Liver (tissue), 3 donors: ENCODE measurements at regions not wholly inside any gene's neighbourhood (a gene's known extent, or its start where the extent isn't known, plus 50 kb on each side); places are given as distances from the start of the nearest gene placed in this dataset.

ENCODE experiments used
- EGR1 ChIP-seq, 2 donors: IDR thresholded peaks; 2 replicates each; pipeline ENCODE4 v1.6.1; 2016 to 2018; ENCODE audit warnings: antibody characterized with exemption in 2 of 2, low read depth in 2 of 2
- GABPA ChIP-seq, 2 donors: IDR thresholded peaks in 1 of 2; conservative IDR thresholded peaks in 1 of 2; 2 replicates each; pipeline ENCODE4 v1.6.1; 2016; ENCODE audit warnings: antibody characterized with exemption in 2 of 2, mild to moderate bottlenecking in 1 of 2, moderate library complexity in 1 of 2
- JUND ChIP-seq, 2 donors: IDR thresholded peaks; 2 replicates each; pipeline ENCODE4 v1.6.1; 2016; ENCODE audit warnings: antibody characterized with exemption in 2 of 2
- TAF1 ChIP-seq: conservative IDR thresholded peaks from 2 replicates; pipeline ENCODE4 v1.6.1; 2016; ENCODE audit warnings: antibody characterized with exemption, mild to moderate bottlenecking
- TF ChIP-seq, protein P1 (sequence below): fragments of 150-350 bp; IDR thresholded peaks from 2 replicates; pipeline ENCODE4 v1.5.1; 2017; ENCODE audit warnings: improper control_type of control experiment, low read depth, low read length; ENCODE audit not compliant: missing input control
- TF ChIP-seq, protein P2 (sequence below): IDR thresholded peaks from 2 replicates; pipeline ENCODE4 v1.6.1; 2016; ENCODE audit warnings: antibody characterized with exemption, mild to moderate bottlenecking
- TF ChIP-seq, protein P3 (sequence below): IDR thresholded peaks from 2 replicates; pipeline ENCODE4 v1.6.1; 2016; ENCODE audit warnings: antibody characterized with exemption
- donor health status: healthy.
- donor health status: healthy.

DNA sequence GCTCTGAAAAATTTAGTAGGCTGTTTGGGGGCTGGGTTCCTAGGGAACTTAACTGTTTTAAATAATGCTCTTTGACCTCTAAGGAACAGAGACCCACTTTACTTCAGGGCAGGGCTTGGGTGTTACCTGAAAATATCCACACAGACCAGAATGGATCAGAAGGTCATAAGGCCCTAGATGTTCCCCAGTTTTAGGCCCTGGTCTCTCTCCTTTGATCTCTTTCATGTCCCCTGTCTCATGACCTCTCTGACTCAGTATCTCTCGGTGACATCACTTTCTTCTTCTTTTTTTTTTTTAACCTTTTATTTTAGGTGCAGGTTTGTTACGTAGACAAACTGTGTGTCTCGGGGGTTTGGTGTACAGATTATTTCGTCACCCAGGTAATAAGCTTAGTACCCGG, 272.1 kb upstream of the SGK1 start:
- TF ChIP-seq, protein P1, sequence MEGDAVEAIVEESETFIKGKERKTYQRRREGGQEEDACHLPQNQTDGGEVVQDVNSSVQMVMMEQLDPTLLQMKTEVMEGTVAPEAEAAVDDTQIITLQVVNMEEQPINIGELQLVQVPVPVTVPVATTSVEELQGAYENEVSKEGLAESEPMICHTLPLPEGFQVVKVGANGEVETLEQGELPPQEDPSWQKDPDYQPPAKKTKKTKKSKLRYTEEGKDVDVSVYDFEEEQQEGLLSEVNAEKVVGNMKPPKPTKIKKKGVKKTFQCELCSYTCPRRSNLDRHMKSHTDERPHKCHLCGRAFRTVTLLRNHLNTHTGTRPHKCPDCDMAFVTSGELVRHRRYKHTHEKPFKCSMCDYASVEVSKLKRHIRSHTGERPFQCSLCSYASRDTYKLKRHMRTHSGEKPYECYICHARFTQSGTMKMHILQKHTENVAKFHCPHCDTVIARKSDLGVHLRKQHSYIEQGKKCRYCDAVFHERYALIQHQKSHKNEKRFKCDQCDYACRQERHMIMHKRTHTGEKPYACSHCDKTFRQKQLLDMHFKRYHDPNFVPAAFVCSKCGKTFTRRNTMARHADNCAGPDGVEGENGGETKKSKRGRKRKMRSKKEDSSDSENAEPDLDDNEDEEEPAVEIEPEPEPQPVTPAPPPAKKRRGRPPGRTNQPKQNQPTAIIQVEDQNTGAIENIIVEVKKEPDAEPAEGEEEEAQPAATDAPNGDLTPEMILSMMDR, result no peak
- TF ChIP-seq, protein P2, sequence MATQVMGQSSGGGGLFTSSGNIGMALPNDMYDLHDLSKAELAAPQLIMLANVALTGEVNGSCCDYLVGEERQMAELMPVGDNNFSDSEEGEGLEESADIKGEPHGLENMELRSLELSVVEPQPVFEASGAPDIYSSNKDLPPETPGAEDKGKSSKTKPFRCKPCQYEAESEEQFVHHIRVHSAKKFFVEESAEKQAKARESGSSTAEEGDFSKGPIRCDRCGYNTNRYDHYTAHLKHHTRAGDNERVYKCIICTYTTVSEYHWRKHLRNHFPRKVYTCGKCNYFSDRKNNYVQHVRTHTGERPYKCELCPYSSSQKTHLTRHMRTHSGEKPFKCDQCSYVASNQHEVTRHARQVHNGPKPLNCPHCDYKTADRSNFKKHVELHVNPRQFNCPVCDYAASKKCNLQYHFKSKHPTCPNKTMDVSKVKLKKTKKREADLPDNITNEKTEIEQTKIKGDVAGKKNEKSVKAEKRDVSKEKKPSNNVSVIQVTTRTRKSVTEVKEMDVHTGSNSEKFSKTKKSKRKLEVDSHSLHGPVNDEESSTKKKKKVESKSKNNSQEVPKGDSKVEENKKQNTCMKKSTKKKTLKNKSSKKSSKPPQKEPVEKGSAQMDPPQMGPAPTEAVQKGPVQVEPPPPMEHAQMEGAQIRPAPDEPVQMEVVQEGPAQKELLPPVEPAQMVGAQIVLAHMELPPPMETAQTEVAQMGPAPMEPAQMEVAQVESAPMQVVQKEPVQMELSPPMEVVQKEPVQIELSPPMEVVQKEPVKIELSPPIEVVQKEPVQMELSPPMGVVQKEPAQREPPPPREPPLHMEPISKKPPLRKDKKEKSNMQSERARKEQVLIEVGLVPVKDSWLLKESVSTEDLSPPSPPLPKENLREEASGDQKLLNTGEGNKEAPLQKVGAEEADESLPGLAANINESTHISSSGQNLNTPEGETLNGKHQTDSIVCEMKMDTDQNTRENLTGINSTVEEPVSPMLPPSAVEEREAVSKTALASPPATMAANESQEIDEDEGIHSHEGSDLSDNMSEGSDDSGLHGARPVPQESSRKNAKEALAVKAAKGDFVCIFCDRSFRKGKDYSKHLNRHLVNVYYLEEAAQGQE, result no peak
- TF ChIP-seq, protein P3, sequence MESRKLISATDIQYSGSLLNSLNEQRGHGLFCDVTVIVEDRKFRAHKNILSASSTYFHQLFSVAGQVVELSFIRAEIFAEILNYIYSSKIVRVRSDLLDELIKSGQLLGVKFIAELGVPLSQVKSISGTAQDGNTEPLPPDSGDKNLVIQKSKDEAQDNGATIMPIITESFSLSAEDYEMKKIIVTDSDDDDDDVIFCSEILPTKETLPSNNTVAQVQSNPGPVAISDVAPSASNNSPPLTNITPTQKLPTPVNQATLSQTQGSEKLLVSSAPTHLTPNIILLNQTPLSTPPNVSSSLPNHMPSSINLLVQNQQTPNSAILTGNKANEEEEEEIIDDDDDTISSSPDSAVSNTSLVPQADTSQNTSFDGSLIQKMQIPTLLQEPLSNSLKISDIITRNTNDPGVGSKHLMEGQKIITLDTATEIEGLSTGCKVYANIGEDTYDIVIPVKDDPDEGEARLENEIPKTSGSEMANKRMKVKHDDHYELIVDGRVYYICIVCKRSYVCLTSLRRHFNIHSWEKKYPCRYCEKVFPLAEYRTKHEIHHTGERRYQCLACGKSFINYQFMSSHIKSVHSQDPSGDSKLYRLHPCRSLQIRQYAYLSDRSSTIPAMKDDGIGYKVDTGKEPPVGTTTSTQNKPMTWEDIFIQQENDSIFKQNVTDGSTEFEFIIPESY, result no peak
- TF ChIP-seq JUND (IDR thresholded peaks at IDR 0.05), result no peak
- TF ChIP-seq EGR1 (IDR thresholded peaks at IDR 0.05; ENCODE audit: low read depth in 2 of 2), result no peak
- TF ChIP-seq TAF1, result no peak
- TF ChIP-seq GABPA (IDR thresholded peaks at IDR 0.05 in 1 of 2, conservative IDR thresholded peaks at IDR 0.05 in 1 of 2), result no peak
